ENCODE measurements at regions not wholly inside any gene's neighbourhood (a gene's known extent, or its start where the extent isn't known, plus 50 kb on each side); places are given as distances from the start of the nearest gene placed in this dataset.

DNA sequence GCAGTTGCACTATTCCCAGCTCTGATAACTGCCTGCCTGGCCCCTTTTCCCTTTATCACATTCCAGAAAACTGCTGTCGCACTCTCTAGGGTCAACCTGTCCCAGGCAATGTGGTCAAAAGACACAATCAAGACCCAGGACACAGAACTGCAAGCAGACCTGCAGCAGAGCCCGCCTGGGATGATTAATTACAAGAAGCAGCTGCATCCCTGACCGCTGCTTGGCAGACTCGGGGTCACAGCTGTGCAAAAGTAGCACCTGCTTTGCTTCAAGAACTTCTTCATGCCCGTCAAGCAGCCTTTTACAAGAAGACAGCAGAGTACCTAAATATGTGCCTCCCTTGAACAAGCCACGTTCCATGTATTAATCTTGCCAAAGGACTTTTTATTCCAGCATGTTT, 120.0 kb upstream of the ST8SIA2 start:
- H3K36me3 ChIP-seq (ENCODE audit: control insufficient read depth in 2 of 3, insufficient read depth in 3 of 3, low read length in 3 of 3) = no peaks in the 10 kb centered on the region
- DNase-seq (peak in 4 of 5 donors; percentile 22 to 39 (median 36)), FAIRE-seq (no peak)
- TF ChIP-seq CTCF (IDR thresholded peaks at IDR 0.05; ENCODE audit: borderline replicate concordance, extremely low read depth, insufficient read depth) = no peak
- H3K9ac ChIP-seq (ENCODE audit: low read length in 3 of 3) = no peak overlapping the region
- H3K27ac ChIP-seq (ENCODE audit: low read depth in 2 of 2, low read length in 2 of 2) = no peak overlapping the region
- H3K9me3 ChIP-seq (ENCODE audit: control insufficient read depth in 2 of 3, insufficient read depth in 1 of 3, low read length in 3 of 3) = no peaks in the 10 kb centered on the region
- no peaks in the 10 kb centered on the region for H3K27me3 ChIP-seq (ENCODE audit: control insufficient read depth, insufficient read depth, low read length)
- no peak overlapping the region for H3K4me3 ChIP-seq (ENCODE audit: low read length in 3 of 3)
- intact Hi-C loops (cut with DNase I) = no loop called here
- no peaks in the 10 kb centered on the region for H3K4me1 ChIP-seq (ENCODE audit: control insufficient read depth in 2 of 3, insufficient read depth in 2 of 3, low read depth in 1 of 3, low read length in 3 of 3)

DNA sequence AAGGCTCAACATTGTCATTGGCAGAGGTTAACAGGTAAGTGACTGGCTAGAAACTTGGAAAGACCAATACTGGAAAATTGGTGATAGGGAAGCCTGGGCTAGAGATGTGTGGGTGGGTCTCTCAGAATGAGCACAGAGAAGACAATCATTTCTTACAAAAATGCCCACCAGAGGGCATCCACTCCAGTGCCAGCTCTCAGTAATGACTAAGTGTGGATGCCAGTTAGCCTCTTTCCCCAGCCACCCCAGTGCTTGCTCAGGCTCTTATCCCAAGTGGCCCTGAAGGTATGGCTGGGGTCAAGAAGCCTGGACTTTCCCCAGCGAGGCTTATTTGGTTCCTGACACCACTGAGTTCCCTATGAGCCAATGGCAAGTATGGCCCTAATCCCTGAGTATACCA, 115.9 kb upstream of the ST8SIA2 start:
- Histone ChIP-seq H3K9ac (ENCODE audit: low read length in 3 of 3) (no peak overlapping the region), H3K4me3 (ENCODE audit: low read length in 3 of 3) (no peak overlapping the region), H3K4me1 (ENCODE audit: control insufficient read depth in 2 of 3, insufficient read depth in 2 of 3, low read depth in 1 of 3, low read length in 3 of 3) (no peaks in the 10 kb centered on the region), H3K9me3 (ENCODE audit: control insufficient read depth in 2 of 3, insufficient read depth in 1 of 3, low read length in 3 of 3) (no peaks in the 10 kb centered on the region), H3K36me3 (ENCODE audit: control insufficient read depth in 2 of 3, insufficient read depth in 3 of 3, low read length in 3 of 3) (no peaks in the 10 kb centered on the region), H3K27me3 (ENCODE audit: control insufficient read depth, insufficient read depth, low read length) (no peaks in the 10 kb centered on the region), H3K27ac (ENCODE audit: low read depth in 2 of 2, low read length in 2 of 2) (no peak overlapping the region)
- peak; percentile 17 for TF ChIP-seq CTCF (IDR thresholded peaks at IDR 0.05; ENCODE audit: borderline replicate concordance, extremely low read depth, insufficient read depth)
- intact Hi-C loops (cut with DNase I) = no loop called here
- FAIRE-seq (no peak), DNase-seq (peak in 2 of 5 donors; percentile 33 to 46)

DNA sequence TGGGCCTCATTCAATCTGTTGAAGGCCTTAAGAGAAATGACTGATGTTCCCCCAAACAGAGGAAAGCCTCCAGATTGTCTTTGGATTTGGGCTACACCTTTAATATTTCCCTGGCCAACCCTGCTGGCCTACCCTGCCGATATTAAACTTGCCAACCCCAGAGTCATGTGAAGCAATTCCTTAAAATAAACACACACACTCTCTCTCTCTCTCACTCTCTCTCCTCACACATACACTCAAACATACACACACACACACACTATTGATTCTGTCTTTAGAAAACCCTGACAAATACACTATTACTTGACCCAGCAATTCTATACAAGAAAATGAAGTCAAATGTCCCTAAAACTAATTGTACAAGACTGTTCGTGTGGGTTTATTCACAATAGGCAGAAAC, 109.9 kb upstream of the ST8SIA2 start:
- Histone ChIP-seq H3K36me3 (ENCODE audit: control insufficient read depth in 2 of 3, insufficient read depth in 3 of 3, low read length in 3 of 3) (no peaks in the 10 kb centered on the region), H3K9ac (ENCODE audit: low read length in 3 of 3) (no peak overlapping the region), H3K27me3 (ENCODE audit: control insufficient read depth, insufficient read depth, low read length) (no peaks in the 10 kb centered on the region), H3K27ac (ENCODE audit: low read depth in 2 of 2, low read length in 2 of 2) (no peak overlapping the region), H3K9me3 (ENCODE audit: control insufficient read depth in 2 of 3, insufficient read depth in 1 of 3, low read length in 3 of 3) (no peaks in the 10 kb centered on the region), H3K4me3 (ENCODE audit: low read length in 3 of 3) (no peak overlapping the region), H3K4me1 (ENCODE audit: control insufficient read depth in 2 of 3, insufficient read depth in 2 of 3, low read depth in 1 of 3, low read length in 3 of 3) (no peaks in the 10 kb centered on the region)
- DNase-seq (no peak), FAIRE-seq (no peak)
- intact Hi-C loops (cut with DNase I) = no loop called here
- TF ChIP-seq CTCF (IDR thresholded peaks at IDR 0.05; ENCODE audit: borderline replicate concordance, extremely low read depth, insufficient read depth) = no peak

- DNase-seq (no peak), FAIRE-seq (no peak)
- intact Hi-C loops (cut with DNase I) = no loop called here
- Histone ChIP-seq H3K4me3 (ENCODE audit: low read length in 3 of 3) (no peak overlapping the region), H3K27me3 (ENCODE audit: control insufficient read depth, insufficient read depth, low read length) (no peaks in the 10 kb centered on the region), H3K27ac (ENCODE audit: low read depth in 2 of 2, low read length in 2 of 2) (no peak overlapping the region), H3K36me3 (ENCODE audit: control insufficient read depth in 2 of 3, insufficient read depth in 3 of 3, low read length in 3 of 3) (no peaks in the 10 kb centered on the region), H3K4me1 (ENCODE audit: control insufficient read depth in 2 of 3, insufficient read depth in 2 of 3, low read depth in 1 of 3, low read length in 3 of 3) (no peaks in the 10 kb centered on the region), H3K9me3 (ENCODE audit: control insufficient read depth in 2 of 3, insufficient read depth in 1 of 3, low read length in 3 of 3) (no peaks in the 10 kb centered on the region), H3K9ac (ENCODE audit: low read length in 3 of 3) (no peak overlapping the region)
- no peak for TF ChIP-seq CTCF (IDR thresholded peaks at IDR 0.05; ENCODE audit: borderline replicate concordance, extremely low read depth, insufficient read depth)
Measured at GRCh38 chr15:92288755-92289154, 104.9 kb upstream of the ST8SIA2 start.

Data from kidney (tissue), 13 donors.